HEK293 (cell line): ENCODE measurements at regions not wholly inside any gene's neighbourhood (a gene's known extent, or its start where the extent isn't known, plus 50 kb on each side); places are given as distances from the start of the nearest gene placed in this dataset.

Experiments used
- CTCF ChIA-PET: fragments of 350-600 bp; formaldehyde crosslinking; extraction: SDS; loops from one replicate; lab custom pipeline; 2021; ENCODE audit warnings: antibody characterized with exemption; lab: Yijun Ruan, JAX
- POLR2A ChIA-PET: fragments of 300-600 bp; formaldehyde crosslinking; extraction: SDS; loops from one replicate; lab custom pipeline; 2020; ENCODE audit warnings: antibody characterized with exemption, inconsistent platforms; lab: Yijun Ruan, JAX
- H3K27ac ChIP-seq: fragments of 200-500 bp; sonication (Bioruptor generic); 2 replicates; pipeline ENCODE4 v1.5.1; 2014; ENCODE audit warnings: low read depth, low read length, control low read depth, inconsistent platforms; ENCODE audit errors: extremely low read depth
- H3K36me3 ChIP-seq, 2 experiments: fragments of 200-500 bp in 1 of 2; sonication (Bioruptor generic) in 1 of 2; 1 replicate in 1 of 2; 2 replicates in 1 of 2; pipeline ENCODE4 v1.5.1; 2014 to 2017; ENCODE audit warnings: inconsistent platforms in 2 of 2, low read length in 2 of 2; ENCODE audit not compliant: control insufficient read depth in 2 of 2, insufficient read depth in 1 of 2
- H3K4me1 ChIP-seq: fragments of 200-500 bp; sonication (Bioruptor generic); 2 replicates; pipeline ENCODE4 v1.5.1; 2014; ENCODE audit warnings: mild to moderate bottlenecking, low read length, inconsistent platforms; ENCODE audit not compliant: control insufficient read depth, insufficient read depth
- H3K4me3 ChIP-seq: 2 replicates; pipeline ENCODE4 v1.5.1; 2011; ENCODE audit warnings: low read depth, mild to moderate bottlenecking, control low read depth, low read length, moderate library complexity
- H3K9me3 ChIP-seq: fragments of 200-500 bp; sonication (Bioruptor generic); 2 replicates; pipeline ENCODE4 v1.5.1; 2014; ENCODE audit warnings: low read depth, low read length, inconsistent platforms; ENCODE audit not compliant: control insufficient read depth, insufficient read depth
- FEZF1 ChIP-seq: fragments of 450-650 bp; formaldehyde crosslinking; IDR thresholded peaks from 2 replicates; pipeline ENCODE4 v1.5.1; 2016; ENCODE audit warnings: missing biosample characterization, missing genetic modification characterization
- GLI4 ChIP-seq: fragments of 450-650 bp; formaldehyde crosslinking; IDR thresholded peaks from 2 replicates; pipeline ENCODE4 v1.5.1; 2016; ENCODE audit warnings: missing biosample characterization, missing genetic modification characterization
- HOXD13 ChIP-seq: sonication (generic); formaldehyde crosslinking; IDR thresholded peaks from 2 replicates; pipeline ENCODE4 v1.8.0; 2022; ENCODE audit warnings: missing genetic modification reagents, borderline replicate concordance
- KLF1 ChIP-seq: fragments of 450-650 bp; formaldehyde crosslinking; IDR thresholded peaks from 2 replicates; pipeline ENCODE4 v1.5.1; 2016; ENCODE audit warnings: missing biosample characterization, missing genetic modification characterization
- MEIS1 ChIP-seq: sonication (generic); formaldehyde crosslinking; IDR thresholded peaks from 2 replicates; pipeline ENCODE4 v1.8.1; 2022; ENCODE audit warnings: missing genetic modification reagents, mild to moderate bottlenecking, borderline replicate concordance
- YY1 ChIP-seq: fragments of 450-650 bp; formaldehyde crosslinking; IDR thresholded peaks from 2 replicates; pipeline ENCODE4 v1.5.1; 2018; ENCODE audit warnings: missing biosample characterization, missing genetic modification characterization
- ZBTB20 ChIP-seq: fragments of 450-650 bp; formaldehyde crosslinking; IDR thresholded peaks from 2 replicates; pipeline ENCODE4 v1.5.1; 2016; ENCODE audit warnings: missing biosample characterization, missing genetic modification characterization
- ZNF10 ChIP-seq: fragments of 450-650 bp; formaldehyde crosslinking; IDR thresholded peaks from 2 replicates; pipeline ENCODE4 v1.5.1; 2017; ENCODE audit warnings: missing biosample characterization, missing genetic modification characterization
- ZNF202 ChIP-seq: fragments of 450-650 bp; formaldehyde crosslinking; IDR thresholded peaks from 2 replicates; pipeline ENCODE4 v1.5.1; 2016; ENCODE audit warnings: missing biosample characterization, missing genetic modification characterization, borderline replicate concordance
- ZNF23 ChIP-seq: fragments of 450-650 bp; formaldehyde crosslinking; IDR thresholded peaks from 2 replicates; pipeline ENCODE4 v1.5.1; 2016; ENCODE audit warnings: missing biosample characterization, missing genetic modification characterization, borderline replicate concordance
- ZNF354C ChIP-seq: fragments of 450-650 bp; formaldehyde crosslinking; IDR thresholded peaks from 2 replicates; pipeline ENCODE4 v1.5.1; 2016; ENCODE audit warnings: missing biosample characterization, missing genetic modification characterization, low read depth, borderline replicate concordance
- ZNF423 ChIP-seq: fragments of 450-650 bp; formaldehyde crosslinking; IDR thresholded peaks from 2 replicates; pipeline ENCODE4 v1.5.1; 2016; ENCODE audit warnings: missing biosample characterization, missing genetic modification characterization
- ZNF558 ChIP-seq: fragments of 450-650 bp; formaldehyde crosslinking; IDR thresholded peaks from 2 replicates; pipeline ENCODE4 v1.5.1; 2016; ENCODE audit warnings: missing biosample characterization, missing genetic modification characterization
- ZNF571 ChIP-seq: fragments of 450-650 bp; formaldehyde crosslinking; IDR thresholded peaks from 2 replicates; pipeline ENCODE4 v1.5.0; 2017; ENCODE audit warnings: missing biosample characterization, missing genetic modification characterization
- ZNF624 ChIP-seq: fragments of 450-650 bp; formaldehyde crosslinking; IDR thresholded peaks from 2 replicates; pipeline ENCODE4 v1.5.1; 2017; ENCODE audit warnings: missing biosample characterization, missing genetic modification characterization
- ZNF768 ChIP-seq: fragments of 450-650 bp; formaldehyde crosslinking; IDR thresholded peaks from 2 replicates; pipeline ENCODE4 v1.5.1; 2018; ENCODE audit warnings: missing biosample characterization, mild to moderate bottlenecking, missing genetic modification characterization
- ZNF776 ChIP-seq: fragments of 450-650 bp; formaldehyde crosslinking; IDR thresholded peaks from 2 replicates; pipeline ENCODE4 v1.5.0; 2017; ENCODE audit warnings: missing biosample characterization, missing genetic modification characterization, borderline replicate concordance
- ZSCAN16 ChIP-seq: fragments of 450-650 bp; formaldehyde crosslinking; IDR thresholded peaks from 2 replicates; pipeline ENCODE4 v1.5.1; 2016; ENCODE audit warnings: missing biosample characterization, missing genetic modification characterization
- ZSCAN23 ChIP-seq: fragments of 450-650 bp; formaldehyde crosslinking; IDR thresholded peaks from 2 replicates; pipeline ENCODE4 v1.5.1; 2016; ENCODE audit warnings: missing biosample characterization, missing genetic modification characterization
- ZSCAN5A ChIP-seq: fragments of 450-650 bp; formaldehyde crosslinking; IDR thresholded peaks from 2 replicates; pipeline ENCODE4 v1.5.1; 2016; ENCODE audit warnings: missing biosample characterization, missing genetic modification characterization
- TF ChIP-seq, protein P1 (sequence below): fragments of 450-650 bp; formaldehyde crosslinking; IDR thresholded peaks from 2 replicates; pipeline ENCODE4 v1.5.0; 2017; ENCODE audit warnings: missing biosample characterization, missing genetic modification characterization, borderline replicate concordance

- Histone ChIP-seq H3K9me3 (no peaks in the 10 kb centered on the region), H3K36me3 (no peaks in the 10 kb centered on the region), H3K4me3 (no peak overlapping the region), H3K4me1 (peaks cover 13% of the 10 kb centered on the region)
- TF ChIP-seq ZSCAN16 (no peak), ZNF776 (no peak), YY1 (no peak), ZNF423 (tag by site-specific recombination) (no peak), MEIS1 (no peak), ZNF10 (no peak), ZNF354C (tag by site-specific recombination) (no peak), GLI4 (no peak)
- TF ChIP-seq, protein P1, sequence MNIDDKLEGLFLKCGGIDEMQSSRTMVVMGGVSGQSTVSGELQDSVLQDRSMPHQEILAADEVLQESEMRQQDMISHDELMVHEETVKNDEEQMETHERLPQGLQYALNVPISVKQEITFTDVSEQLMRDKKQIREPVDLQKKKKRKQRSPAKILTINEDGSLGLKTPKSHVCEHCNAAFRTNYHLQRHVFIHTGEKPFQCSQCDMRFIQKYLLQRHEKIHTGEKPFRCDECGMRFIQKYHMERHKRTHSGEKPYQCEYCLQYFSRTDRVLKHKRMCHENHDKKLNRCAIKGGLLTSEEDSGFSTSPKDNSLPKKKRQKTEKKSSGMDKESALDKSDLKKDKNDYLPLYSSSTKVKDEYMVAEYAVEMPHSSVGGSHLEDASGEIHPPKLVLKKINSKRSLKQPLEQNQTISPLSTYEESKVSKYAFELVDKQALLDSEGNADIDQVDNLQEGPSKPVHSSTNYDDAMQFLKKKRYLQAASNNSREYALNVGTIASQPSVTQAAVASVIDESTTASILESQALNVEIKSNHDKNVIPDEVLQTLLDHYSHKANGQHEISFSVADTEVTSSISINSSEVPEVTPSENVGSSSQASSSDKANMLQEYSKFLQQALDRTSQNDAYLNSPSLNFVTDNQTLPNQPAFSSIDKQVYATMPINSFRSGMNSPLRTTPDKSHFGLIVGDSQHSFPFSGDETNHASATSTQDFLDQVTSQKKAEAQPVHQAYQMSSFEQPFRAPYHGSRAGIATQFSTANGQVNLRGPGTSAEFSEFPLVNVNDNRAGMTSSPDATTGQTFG (tag by site-specific recombination) = no peak
- TF ChIP-seq, all 188 proteins: peak for 0
- ChIA-PET CTCF (no interaction called here), POLR2A (no interaction called here)
- H3K27ac ChIP-seq = no peak overlapping the region
Measured at GRCh38 chr6:113457198-113457597, 399.9 kb upstream of the MARCKS start.

DNA sequence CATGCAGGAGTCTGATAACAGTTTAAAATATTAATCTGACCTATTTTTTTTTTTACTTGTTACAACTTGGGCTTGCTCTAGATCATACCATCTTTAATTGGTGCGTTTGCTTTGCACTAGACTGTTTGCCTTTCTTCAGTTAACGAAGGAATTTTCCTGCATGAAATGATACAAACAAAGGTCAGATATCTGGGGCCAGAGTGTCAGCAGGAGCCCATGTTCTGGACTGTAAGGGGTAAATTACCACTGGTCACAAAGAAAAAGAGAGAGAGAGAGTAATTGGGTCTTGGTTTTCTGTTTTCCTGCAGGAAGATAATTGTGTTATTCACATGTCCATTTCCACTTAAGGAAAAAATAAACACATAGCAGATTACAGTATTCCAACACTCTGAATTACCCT, 399.4 kb upstream of the MARCKS start:
- H3K27ac ChIP-seq = no peak overlapping the region
- no peaks in the 10 kb centered on the region for H3K9me3 ChIP-seq
- H3K4me3 ChIP-seq = no peak overlapping the region
- CTCF ChIA-PET = interaction anchor here (1.2 to 4.4 kb wide), 3 partner anchors 9 to 30 kb away, joined by 3 to 25 read pairs (median 4); no protein-coding TSS in a partner anchor
- POLR2A ChIA-PET = no interaction called here
- peaks cover 13% of the 10 kb centered on the region for H3K4me1 ChIP-seq
- H3K36me3 ChIP-seq = no peaks in the 10 kb centered on the region
- no peak for TF ChIP-seq ZNF624 (tag by site-specific recombination)
- TF ChIP-seq ZSCAN5A (tag by site-specific recombination) = no peak
- no peak for TF ChIP-seq HOXD13
- TF ChIP-seq ZNF558 (tag by site-specific recombination) = no peak
- no peak for TF ChIP-seq ZNF202 (tag by site-specific recombination)
- TF ChIP-seq ZNF571 (tag by site-specific recombination) = no peak
- no peak for TF ChIP-seq KLF1 (tag by site-specific recombination)
- TF ChIP-seq ZBTB20 (tag by site-specific recombination) = no peak
- TF ChIP-seq ZSCAN23 (tag by site-specific recombination) = no peak
- TF ChIP-seq FEZF1 = no peak
- TF ChIP-seq ZNF23 (tag by site-specific recombination) = no peak
- no peak for TF ChIP-seq ZNF768 (tag by site-specific recombination)
- TF ChIP-seq, all 188 proteins: peak for 0
